Fibroblast of the aortic adventitia (primary cell): ENCODE measurements at regions not wholly inside any gene's neighbourhood (a gene's known extent, or its start where the extent isn't known, plus 50 kb on each side); places are given as distances from the start of the nearest gene placed in this dataset.

ENCODE experiments used
- DNase-seq: peaks from one replicate; pipeline ENCODE4 v3.0.0-alpha.2; 2010; ENCODE audit warnings: low read depth
- H3K4me3 ChIP-seq: 2 replicates; pipeline ENCODE4 v1.5.1; 2011; ENCODE audit warnings: low read depth, mild to moderate bottlenecking, control low read depth, low read length, moderate library complexity
- CTCF ChIP-seq: IDR thresholded peaks from 2 replicates; pipeline ENCODE4 v1.5.1; 2011; ENCODE audit warnings: mild to moderate bottlenecking, low read length, control low read depth, inconsistent platforms; ENCODE audit not compliant: insufficient read depth

DNA sequence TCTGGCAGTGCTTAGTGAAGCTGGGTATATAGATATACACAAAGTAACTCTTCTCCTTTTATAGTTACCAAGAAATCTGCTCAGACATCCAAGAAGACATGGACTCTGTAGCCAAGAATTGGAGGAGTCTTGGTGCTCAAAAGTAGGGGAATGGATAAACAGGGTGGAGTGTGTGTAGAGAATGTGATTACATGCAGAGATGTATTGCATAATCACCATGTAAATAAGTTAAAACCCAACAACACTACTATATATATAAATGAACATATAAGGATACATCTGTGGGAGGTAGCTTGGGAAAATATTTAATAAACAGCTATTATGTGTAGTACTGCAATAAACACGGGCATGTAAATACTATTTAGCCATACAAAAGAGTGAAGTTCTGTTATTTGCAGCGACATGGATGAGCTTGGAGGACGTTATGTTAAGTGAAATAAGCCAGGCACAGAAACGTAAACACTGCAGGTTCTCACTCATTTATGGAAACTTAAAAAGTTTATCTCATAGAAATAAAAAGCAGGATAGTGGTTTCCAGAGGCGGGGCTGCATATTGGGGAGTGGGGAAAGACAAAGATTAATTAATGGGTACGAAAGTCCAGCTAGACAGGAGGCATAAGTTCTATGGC is 207.5 kb downstream of the TENT4A start:
- TF ChIP-seq CTCF, result no peak
- no peak for DNase-seq

DNA sequence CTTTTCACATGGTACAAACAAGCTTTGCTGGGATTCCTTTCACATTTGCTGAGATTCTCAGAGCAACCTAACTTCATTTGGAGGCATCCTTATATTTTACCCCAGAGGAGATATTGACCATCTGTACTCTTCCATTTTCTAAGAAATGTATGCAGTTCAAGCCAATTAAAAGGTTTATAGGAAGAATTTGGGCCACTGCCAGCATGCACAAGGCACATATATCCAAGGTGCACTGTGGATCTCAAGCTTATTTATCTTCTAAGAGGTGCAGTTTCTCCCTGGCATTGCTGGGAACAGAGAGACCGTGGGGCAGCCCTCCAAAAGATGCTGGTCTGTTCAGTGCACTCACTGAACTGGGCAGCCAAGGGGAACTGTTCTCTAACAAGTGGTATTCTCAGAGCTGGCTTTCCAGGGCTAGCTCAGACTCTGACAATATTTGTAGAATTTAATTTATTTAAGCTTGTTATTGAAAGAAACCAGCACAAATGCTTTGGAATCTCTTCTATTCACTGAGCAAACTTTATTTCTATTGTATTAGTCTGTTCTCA is 213.3 kb downstream of the TENT4A start:
- H3K4me3 ChIP-seq, result no peak overlapping the region
- no peak for DNase-seq
- TF ChIP-seq CTCF, result no peak

More for the DNA sequence above, 207.5 kb downstream of the TENT4A start:
- no peak overlapping the region for H3K4me3 ChIP-seq

- DNase-seq, result no peak
- no peak for TF ChIP-seq CTCF
- H3K4me3 ChIP-seq, result no peak overlapping the region
These were observed 222.8 kb downstream of the TENT4A start for GRCh38 chr5:6936031-6936430.

DNA sequence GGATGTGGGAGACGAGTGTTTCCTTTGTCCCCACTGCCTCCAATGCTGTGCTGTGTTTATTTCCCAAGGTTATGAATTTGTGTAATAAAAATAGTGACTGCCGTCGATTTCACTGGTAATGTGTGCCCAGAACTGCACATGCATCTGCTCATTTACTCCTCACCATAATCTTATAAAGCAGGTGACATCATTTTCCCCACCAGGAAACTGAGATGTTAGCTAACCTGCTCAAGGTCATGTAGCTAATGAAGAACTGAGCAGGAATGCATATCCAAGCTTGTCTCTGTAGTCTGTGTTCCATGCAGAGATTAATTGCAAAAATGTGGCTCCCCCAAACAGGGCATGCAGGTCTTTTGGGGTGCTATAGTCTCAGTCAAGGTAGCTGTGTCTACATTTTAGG is 224.4 kb downstream of the TENT4A start:
- no peak overlapping the region for H3K4me3 ChIP-seq
- no peak for DNase-seq
- no peak for TF ChIP-seq CTCF

GRCh38 chr5:6941631-6942030 is 228.4 kb downstream of the TENT4A start:
- no peak for DNase-seq
- no peak for TF ChIP-seq CTCF
- no peak overlapping the region for H3K4me3 ChIP-seq

DNA sequence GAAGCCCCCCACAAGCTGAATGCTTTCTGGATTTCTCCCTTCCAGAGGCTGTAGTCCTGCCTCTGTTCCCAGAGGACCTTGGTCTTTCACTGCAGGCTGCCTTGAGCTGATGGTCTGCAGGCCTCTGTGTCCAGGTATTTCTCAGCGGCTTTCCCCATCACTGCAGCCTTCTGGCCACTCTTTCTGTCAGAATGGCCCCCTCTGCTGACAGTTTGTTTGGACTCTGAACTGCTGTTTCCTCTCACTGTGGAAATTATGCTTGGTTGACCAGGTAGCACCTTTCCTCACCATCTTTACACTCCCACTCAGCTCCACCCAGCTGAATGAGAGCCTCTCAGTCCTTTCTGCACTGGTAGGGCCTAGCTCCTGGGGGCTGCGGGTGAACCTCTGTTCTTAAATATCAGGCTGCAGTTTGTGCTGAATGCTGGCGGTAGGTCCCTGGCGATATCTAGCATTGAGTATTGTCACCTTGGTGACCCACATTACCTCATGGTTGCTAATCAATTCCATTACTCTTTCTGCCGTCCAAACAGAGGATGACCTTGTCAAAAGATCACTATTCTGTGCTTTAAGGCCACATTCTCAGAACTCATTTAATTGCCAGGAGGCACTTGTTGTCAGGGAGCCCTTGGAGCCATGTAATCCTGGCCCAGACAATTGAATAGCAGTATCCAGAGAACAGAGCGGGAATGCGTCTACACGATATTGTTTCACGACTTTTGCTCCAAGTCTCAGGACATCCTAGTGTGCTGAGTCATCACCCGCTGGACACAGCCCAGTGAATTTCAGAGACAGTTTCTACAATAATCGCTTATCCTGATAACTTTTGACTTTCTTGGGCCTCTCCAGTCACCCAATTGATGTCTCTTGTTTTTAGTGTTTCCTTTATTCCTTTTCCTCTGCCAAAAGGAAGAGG is 230.2 kb downstream of the TENT4A start:
- DNase-seq, result no peak
- H3K4me3 ChIP-seq, result no peak overlapping the region
- TF ChIP-seq CTCF, result no peak
